ENCODE measurements at regions not wholly inside any gene's neighbourhood (a gene's known extent, or its start where the extent isn't known, plus 50 kb on each side); places are given as distances from the start of the nearest gene placed in this dataset.

GRCh38 chr1:226467443-226467842, 59.5 kb upstream of the PARP1 start:
- Histone ChIP-seq H3K79me2 (ENCODE audit: low read length) (no peaks in the 10 kb centered on the region), H3K27me3 (ENCODE audit: low read length) (no peaks in the 10 kb centered on the region), H3K9me2 (replicated peaks; ENCODE audit: low read length) (no peaks in the 10 kb centered on the region), H3K9me3 (ENCODE audit: low read length) (no peaks in the 10 kb centered on the region; the same call in 1 of the 2 replicates), H3K4me1 (ENCODE audit: insufficient read depth, low read length) (no peaks in the 10 kb centered on the region), H4K20me1 (ENCODE audit: low read length) (no peaks in the 10 kb centered on the region), H3K27ac (ENCODE audit: low read length) (no peak overlapping the region), H3K36me3 (ENCODE audit: low read depth, low read length) (no peaks in the 10 kb centered on the region), H2AFZ (ENCODE audit: low read length) (no peak overlapping the region), H3K9ac (ENCODE audit: low read length) (no peak overlapping the region), H3F3A (ENCODE audit: low read length, unreplicated experiment) (no peaks in the 10 kb centered on the region), H3K4me2 (ENCODE audit: low read length) (no peak overlapping the region), H3K4me3 (ENCODE audit: low read length) (no peak overlapping the region)
- ATAC-seq = no peak
- ChIA-PET POLR2A (ENCODE audit: unreplicated experiment) (no interaction called here), CTCF (no interaction called here)
- BruUV-seq (replicated peaks) = no TSS peak
- intact Hi-C loops (cut with micrococcal nuclease) = no loop called here
- TF ChIP-seq EZH2phosphoT487 (IDR thresholded peaks at IDR 0.05; ENCODE audit: borderline replicate concordance, low read length) (no peak), CTCF (conservative IDR thresholded peaks at IDR 0.05; ENCODE audit: low read depth, low read length) (no peak), EZH2 (IDR thresholded peaks at IDR 0.05; ENCODE audit: low read length, unreplicated experiment) (no peak)
- DNase-seq = no peak

- Histone ChIP-seq H3K27me3 (ENCODE audit: low read length) (no peaks in the 10 kb centered on the region), H3K27ac (ENCODE audit: low read length) (no peak overlapping the region), H3K9me3 (ENCODE audit: low read length) (no peaks in the 10 kb centered on the region), H3K79me2 (ENCODE audit: low read length) (no peaks in the 10 kb centered on the region), H3K4me1 (ENCODE audit: insufficient read depth, low read length) (peaks cover 3% of the 10 kb centered on the region), H4K20me1 (ENCODE audit: low read length) (no peaks in the 10 kb centered on the region), H3K9me2 (replicated peaks; ENCODE audit: low read length) (no peaks in the 10 kb centered on the region), H3K4me3 (ENCODE audit: low read length) (no peak overlapping the region), H2AFZ (ENCODE audit: low read length) (no peak overlapping the region), H3K4me2 (ENCODE audit: low read length) (no peak overlapping the region), H3K9ac (ENCODE audit: low read length) (no peak overlapping the region), H3K36me3 (ENCODE audit: low read depth, low read length) (no peaks in the 10 kb centered on the region), H3F3A (ENCODE audit: low read length, unreplicated experiment) (no peaks in the 10 kb centered on the region)
- POLR2A ChIA-PET (ENCODE audit: unreplicated experiment) = interaction anchor here (0.6 kb wide), 1 partner anchor 21 kb away, joined by 4 read pairs; no protein-coding TSS in a partner anchor
- CTCF ChIA-PET = no interaction called here
- no TSS peak for BruUV-seq (replicated peaks)
- no peak for ATAC-seq
- intact Hi-C loops (cut with micrococcal nuclease) = no loop called here
- TF ChIP-seq EZH2phosphoT487 (IDR thresholded peaks at IDR 0.05; ENCODE audit: borderline replicate concordance, low read length) (no peak), CTCF (conservative IDR thresholded peaks at IDR 0.05; ENCODE audit: low read depth, low read length) (no peak), EZH2 (IDR thresholded peaks at IDR 0.05; ENCODE audit: low read length, unreplicated experiment) (no peak)
- no peak for DNase-seq
Measured at GRCh38 chr1:226470921-226471866, 63.3 kb upstream of the PARP1 start.

- Histone ChIP-seq H3F3A (ENCODE audit: low read length, unreplicated experiment) (no peaks in the 10 kb centered on the region), H3K27me3 (ENCODE audit: low read length) (no peaks in the 10 kb centered on the region), H2AFZ (ENCODE audit: low read length) (no peak overlapping the region), H3K4me2 (ENCODE audit: low read length) (no peak overlapping the region), H3K9ac (ENCODE audit: low read length) (no peak overlapping the region), H3K9me2 (replicated peaks; ENCODE audit: low read length) (no peaks in the 10 kb centered on the region), H3K4me1 (ENCODE audit: insufficient read depth, low read length) (peaks cover 23% of the 10 kb centered on the region), H3K27ac (ENCODE audit: low read length) (no peak overlapping the region), H3K9me3 (ENCODE audit: low read length) (no peaks in the 10 kb centered on the region), H3K36me3 (ENCODE audit: low read depth, low read length) (no peaks in the 10 kb centered on the region), H3K4me3 (ENCODE audit: low read length) (no peak overlapping the region), H4K20me1 (ENCODE audit: low read length) (no peaks in the 10 kb centered on the region), H3K79me2 (ENCODE audit: low read length) (no peaks in the 10 kb centered on the region)
- no TSS peak for BruUV-seq (replicated peaks)
- CTCF ChIA-PET = no interaction called here
- POLR2A ChIA-PET (ENCODE audit: unreplicated experiment) = no interaction called here
- no peak for DNase-seq
- ATAC-seq = no peak
- intact Hi-C loops (cut with micrococcal nuclease) = no loop called here
- TF ChIP-seq CTCF (conservative IDR thresholded peaks at IDR 0.05; ENCODE audit: low read depth, low read length) (no peak), EZH2phosphoT487 (IDR thresholded peaks at IDR 0.05; ENCODE audit: borderline replicate concordance, low read length) (no peak), EZH2 (IDR thresholded peaks at IDR 0.05; ENCODE audit: low read length, unreplicated experiment) (no peak)
Measured at GRCh38 chr1:226473325-226473724, 65.4 kb upstream of the PARP1 start.

Data from PC-3 (cell line).